GM19035 (cell line): ENCODE measurements at regions not wholly inside any gene's neighbourhood (a gene's known extent, or its start where the extent isn't known, plus 50 kb on each side); places are given as distances from the start of the nearest gene placed in this dataset.
A peak's percentile ranks its signal among the peaks of the same experiment; 100 is the strongest.
"Not testable (repeated sequence)": the region's sequence is repeated elsewhere in the genome, so short reads cannot be mapped to it uniquely, and the experiment has no call there.

Source experiments
- ATAC-seq: cut with Tn5 transposase; IDR thresholded peaks from one replicate; pipeline ENCODE4 v1.9.1; 2021; ENCODE audit not compliant: unreplicated experiment

- no peak for ATAC-seq
Measured at GRCh38 chr1:60298290-60298689, 224.7 kb upstream of the C1orf87 start.

DNA sequence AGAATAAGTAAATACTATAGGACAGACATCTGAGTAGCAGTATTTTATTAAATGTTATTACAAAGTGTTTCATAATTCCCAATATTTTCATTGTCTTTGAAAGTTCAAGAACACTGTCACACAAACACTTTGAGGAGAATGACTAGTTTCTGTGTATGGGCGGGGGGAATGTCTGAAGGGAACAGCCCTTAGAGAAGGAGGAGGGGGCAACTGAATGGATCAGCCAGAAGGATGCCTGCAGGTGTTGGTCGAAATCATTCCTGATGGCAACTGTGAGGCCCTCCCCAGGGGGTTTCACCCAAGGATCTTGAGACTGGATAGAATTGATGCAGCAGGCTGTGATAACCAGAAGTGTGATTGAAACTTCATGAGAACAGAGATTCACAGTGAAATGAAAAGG lies 223.2 kb upstream of the C1orf87 start:
- ATAC-seq: no peak

DNA sequence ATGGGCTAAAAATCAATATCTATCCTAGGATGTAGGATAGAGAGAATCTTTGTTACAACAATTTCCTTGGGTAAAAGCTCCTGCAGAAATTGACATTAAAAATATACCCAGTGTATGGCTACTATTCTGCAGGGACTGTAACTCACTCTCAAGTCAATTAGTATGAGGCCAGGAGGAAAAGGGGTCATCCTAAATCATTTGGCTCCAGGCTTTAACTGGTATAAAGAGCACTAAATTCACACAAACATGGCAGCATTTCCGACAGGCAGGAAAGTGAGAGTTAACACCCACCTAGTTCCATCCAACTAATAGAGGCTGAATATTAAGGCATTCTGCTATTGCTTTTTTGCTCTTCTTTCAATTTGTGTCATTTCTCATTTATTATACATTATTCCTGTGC lies 218.6 kb upstream of the C1orf87 start:
- no peak for ATAC-seq

DNA sequence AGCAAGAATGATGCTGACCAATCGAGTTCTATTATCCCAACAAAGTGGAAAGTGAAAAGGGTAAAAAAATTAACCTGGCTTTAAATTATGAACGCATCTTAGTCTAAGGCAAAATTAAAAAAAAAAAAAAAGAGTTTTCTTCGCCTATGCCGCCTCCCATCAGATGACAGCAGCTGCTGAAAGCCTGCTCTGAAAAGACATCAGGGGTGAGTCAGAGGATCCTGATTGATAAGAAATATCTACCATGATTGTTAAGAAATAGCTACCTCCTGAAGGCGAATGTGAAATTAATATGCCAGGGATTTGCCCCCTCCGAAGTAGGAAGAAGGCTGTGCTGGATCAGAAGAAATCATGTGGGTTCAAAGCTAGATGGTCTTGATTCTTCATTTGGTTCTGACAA lies 216.8 kb upstream of the C1orf87 start:
- ATAC-seq: no peak

DNA sequence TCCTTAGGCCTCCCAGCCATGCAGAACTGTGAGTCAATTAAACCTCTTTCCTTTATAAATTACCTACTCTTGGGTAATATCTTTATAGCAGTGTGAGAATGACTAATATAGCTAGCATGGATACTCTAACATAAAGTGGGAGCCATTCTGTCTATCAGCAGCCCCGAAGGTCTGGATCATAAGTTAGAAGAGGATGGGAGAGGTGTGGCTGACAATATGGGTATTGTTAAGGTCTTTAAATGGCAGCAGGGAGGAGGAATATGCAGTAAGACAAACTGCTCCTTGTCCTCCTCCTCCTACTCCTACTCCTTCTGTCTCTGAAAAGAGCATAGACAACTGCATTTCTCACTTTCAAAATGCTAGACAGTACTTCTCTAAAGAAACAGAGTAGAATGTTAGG lies 214.0 kb upstream of the C1orf87 start:
- no peak for ATAC-seq

DNA sequence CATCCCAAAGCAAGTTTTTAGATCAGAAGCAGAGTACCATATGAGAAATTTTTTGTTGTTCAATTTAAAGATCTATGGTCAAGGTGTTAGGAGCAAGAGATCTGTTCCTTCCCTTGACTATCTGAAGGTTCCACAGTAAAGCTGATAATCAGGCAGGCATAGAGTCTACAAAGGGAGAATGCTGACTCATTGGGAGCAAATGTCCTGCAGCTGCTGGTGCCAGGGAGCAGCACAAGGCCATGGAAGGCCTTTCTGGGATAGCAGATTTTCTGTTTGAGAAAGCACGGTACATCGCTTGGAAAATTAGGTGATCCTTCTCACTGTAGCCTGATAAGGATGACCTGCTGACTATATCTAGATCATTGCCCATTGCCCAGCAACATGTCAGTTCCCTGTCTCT lies 210.1 kb upstream of the C1orf87 start:
- ATAC-seq: no peak

DNA sequence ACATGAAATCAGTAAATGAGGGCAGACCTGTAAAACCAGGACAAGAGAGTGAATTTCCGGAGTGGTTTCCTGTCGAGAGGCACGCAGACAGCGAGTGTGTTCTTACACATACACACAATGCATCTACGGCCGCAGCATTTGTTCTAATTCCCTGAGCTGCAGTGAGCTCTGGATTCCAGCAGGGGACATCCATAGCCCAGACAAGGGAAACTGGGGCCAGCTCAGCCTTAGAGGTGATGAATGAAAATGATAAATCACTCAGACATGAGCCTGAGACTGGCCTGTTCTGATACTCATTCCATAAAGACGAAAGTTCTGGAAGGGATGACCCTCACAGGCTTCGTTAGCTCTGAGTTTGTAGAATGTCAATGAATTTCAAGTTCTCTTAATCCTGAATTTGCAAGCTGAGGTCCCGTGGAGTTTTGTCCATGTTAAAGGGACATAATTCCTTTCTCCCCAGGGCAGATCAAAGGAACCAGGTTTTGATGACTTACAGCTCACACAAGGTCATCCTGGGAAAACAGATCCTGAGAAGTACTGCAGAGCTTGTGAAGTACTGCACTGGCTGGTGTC lies 207.9 kb upstream of the C1orf87 start:
- peak; percentile 76 for ATAC-seq

- no peak for ATAC-seq
Measured at GRCh38 chr1:60280819-60281218, 207.2 kb upstream of the C1orf87 start.

- ATAC-seq: no peak
Measured at GRCh38 chr1:60280256-60280655, 206.7 kb upstream of the C1orf87 start.

GRCh38 chr1:60279798-60280197 lies 206.2 kb upstream of the C1orf87 start:
- ATAC-seq: no peak

GRCh38 chr1:60277269-60277668 lies 203.7 kb upstream of the C1orf87 start:
- ATAC-seq: no peak

DNA sequence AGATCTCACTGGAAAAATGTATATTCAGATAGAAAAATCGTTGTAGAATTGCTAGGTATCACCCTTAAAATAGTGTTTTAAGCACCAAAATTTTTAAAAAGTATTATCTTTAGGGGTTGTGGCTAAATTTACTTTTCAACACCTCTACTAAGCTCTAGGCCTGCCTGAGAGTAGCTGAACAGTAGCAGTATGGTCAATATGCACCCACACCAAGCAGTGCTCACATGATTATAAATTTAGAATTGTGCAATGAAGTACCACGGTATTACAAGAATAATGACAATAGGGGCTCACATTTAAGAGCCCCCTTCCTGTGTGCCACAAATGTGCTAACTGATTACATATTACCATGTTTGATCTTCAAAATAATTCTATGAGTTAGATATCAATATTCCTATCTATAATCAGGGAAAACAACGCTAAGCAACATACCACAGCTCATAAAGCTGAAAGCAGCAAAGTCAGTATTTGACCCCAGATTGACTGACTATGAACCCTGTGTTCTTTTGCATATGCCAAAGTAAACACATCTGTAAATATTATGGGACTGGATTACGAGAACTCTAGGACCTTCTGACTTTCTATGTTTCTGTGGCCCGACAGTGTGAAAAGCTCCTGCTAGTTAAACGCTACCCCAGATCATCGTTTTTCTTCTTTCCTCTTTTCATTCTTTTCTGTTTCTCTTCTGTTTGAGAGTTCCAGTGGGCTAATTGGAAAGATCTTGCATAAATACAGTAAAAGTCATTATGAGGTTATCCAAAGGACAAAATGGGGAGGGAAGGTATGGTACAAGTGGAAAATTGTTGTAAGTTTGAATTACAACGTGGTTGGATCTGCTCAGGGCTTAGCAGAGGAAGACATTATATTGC lies 201.1 kb upstream of the C1orf87 start:
- ATAC-seq: no peak

- no peak for ATAC-seq
Measured at GRCh38 chr1:60273185-60273584, 199.6 kb upstream of the C1orf87 start.

GRCh38 chr1:60271041-60271440 lies 197.5 kb upstream of the C1orf87 start:
- no peak for ATAC-seq

- no peak for ATAC-seq
Measured at GRCh38 chr1:60268451-60268850, 194.9 kb upstream of the C1orf87 start.

- no peak for ATAC-seq
Measured at GRCh38 chr1:60265560-60266535, 192.3 kb upstream of the C1orf87 start.

DNA sequence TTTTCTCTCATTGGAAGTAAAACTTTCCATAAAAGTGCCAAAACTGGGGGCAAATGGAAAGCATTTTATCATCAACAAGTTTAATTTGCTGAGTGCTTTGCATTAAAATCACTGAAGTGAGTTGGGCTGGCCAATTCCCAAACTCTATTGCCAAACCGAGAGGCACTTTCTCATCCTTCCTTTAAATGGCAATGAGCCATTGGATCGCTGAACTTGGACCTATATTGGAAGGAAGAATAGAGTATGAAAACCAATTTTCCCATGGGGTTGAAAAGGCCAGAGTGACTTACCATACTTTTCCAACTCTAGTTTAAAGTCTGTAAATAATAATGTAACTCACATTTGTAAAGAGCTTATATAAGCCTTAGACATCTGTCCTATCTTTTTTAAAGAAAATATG lies 189.1 kb upstream of the C1orf87 start:
- ATAC-seq: no peak

GRCh38 chr1:60257531-60257930 lies 184.0 kb upstream of the C1orf87 start:
- no peak for ATAC-seq

DNA sequence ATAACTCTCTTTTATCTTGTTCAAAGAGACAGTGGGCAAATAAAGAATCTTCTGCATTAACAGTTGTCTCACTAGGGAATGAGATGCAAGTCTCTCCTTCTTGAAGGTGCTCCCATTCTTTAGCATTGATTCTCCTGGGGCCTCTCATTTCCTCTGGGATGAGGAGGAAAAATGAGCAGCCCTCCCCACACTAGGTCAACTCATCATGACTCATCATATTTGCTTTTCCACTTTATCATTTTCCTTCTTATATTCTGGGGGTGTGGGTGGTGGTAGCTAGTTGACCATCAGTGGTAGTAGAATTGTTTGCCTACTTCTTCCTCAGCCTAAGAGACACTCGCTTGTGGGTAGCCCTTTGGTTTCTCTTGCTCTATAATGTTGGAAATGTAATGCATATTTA lies 182.0 kb upstream of the C1orf87 start:
- ATAC-seq: no peak

DNA sequence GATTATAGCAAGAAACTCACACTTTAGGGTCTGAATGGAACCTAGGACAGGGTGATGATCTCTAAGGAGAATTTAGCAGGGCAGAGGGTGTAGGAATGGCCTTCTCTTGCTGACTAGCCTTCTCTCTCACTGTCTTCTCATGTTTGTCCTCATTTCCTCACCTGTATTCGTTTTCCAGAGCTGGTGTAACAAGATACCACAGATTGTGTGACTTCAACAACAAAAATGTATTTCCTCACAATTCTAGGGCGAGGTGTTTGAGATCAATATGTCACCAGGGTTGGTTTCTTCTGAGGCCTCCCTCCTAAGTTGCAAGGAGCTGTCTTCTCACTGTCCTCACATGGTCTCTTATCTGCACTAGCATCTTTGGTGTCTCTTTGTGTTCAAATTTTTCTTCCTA lies 177.9 kb upstream of the C1orf87 start:
- no peak for ATAC-seq

DNA sequence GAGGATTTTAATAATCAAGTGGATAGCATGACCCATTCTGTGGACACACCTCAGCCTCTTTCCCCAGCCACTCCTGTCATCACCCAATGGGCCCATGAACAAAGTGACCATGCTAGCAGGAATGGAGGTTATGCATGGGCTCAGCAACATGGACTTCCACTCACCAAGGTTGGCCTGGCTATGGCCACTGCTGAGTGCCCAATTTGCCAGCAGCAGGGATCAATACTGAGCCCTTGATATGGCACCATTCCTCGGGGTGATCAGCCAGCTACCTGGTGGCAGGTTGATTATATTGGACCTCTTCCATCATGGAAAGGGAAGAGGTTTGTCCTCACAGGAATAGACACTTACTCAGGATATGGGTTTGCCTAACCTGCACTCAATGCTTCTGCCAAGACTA lies 173.9 kb upstream of the C1orf87 start:
- ATAC-seq: not testable (repeated sequence)

DNA sequence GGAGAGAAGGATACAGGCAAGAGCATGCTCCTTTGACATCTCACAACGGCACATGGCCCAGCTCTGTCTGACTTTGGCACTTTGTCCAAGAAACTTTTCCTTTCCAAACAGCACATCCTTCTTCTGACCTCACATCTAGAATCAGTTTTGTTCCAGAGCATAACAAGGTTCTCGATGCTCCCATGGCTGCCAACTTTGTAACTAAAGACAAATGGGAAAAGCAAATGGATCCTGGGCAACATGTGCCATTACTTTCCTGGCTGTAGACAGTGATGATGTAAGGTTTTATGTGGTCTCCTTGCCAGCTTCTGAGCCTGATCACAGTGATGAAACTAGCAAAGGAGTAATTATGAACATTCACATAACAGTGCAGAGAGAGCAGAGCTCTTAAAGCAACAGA lies 171.8 kb upstream of the C1orf87 start:
- ATAC-seq: no peak
